PC-3 (cell line): ENCODE measurements at regions not wholly inside any gene's neighbourhood (a gene's known extent, or its start where the extent isn't known, plus 50 kb on each side); places are given as distances from the start of the nearest gene placed in this dataset.

Experiments used
- CTCF ChIP-seq: fragments of 300-600 bp; sonication (generic); conservative IDR thresholded peaks from 2 replicates; pipeline ENCODE4 v1.5.1; 2017; ENCODE audit warnings: antibody characterized with exemption, low read depth, mild to moderate bottlenecking, low read length
- EZH2phosphoT487 ChIP-seq: fragments of 300-600 bp; sonication (generic); IDR thresholded peaks from 2 replicates; pipeline ENCODE4 v1.6.1; 2018; ENCODE audit warnings: mild to moderate bottlenecking, antibody characterized with exemption, low read length, borderline replicate concordance

DNA sequence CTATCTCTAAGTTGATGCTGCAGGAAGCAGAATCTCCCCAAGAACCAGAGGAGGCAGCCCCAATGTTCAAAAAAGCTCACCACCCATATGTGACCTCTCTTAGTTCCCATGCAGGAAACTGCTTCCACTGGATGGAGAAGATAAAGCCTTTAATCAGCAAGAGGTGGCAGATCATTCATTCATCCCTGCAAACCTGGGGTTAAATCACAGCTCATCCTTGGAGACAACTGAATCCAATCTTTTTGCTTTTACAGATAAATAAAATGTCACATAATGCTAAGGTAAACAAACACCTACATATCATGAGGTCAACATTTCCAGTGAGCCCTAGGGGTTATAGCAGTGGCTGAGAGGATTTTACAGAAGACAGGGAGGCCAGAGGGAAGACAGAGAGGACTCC is 112.7 kb upstream of the CD93 start:
- no peak for TF ChIP-seq CTCF
- TF ChIP-seq EZH2phosphoT487: no peak
